Ureter (tissue), 1 donor: ENCODE measurements at regions not wholly inside any gene's neighbourhood (a gene's known extent, or its start where the extent isn't known, plus 50 kb on each side); places are given as distances from the start of the nearest gene placed in this dataset.
"Not testable (repeated sequence)": the region's sequence is repeated elsewhere in the genome, so short reads cannot be mapped to it uniquely, and the experiment has no call there.

Experiments used
- DNase-seq: peaks from one replicate; pipeline ENCODE4 v3.0.0-alpha.2; 2020; ENCODE audit warnings: low spot score
- donor health status: DM: yes; HTN: yes; CAD: no.

DNA sequence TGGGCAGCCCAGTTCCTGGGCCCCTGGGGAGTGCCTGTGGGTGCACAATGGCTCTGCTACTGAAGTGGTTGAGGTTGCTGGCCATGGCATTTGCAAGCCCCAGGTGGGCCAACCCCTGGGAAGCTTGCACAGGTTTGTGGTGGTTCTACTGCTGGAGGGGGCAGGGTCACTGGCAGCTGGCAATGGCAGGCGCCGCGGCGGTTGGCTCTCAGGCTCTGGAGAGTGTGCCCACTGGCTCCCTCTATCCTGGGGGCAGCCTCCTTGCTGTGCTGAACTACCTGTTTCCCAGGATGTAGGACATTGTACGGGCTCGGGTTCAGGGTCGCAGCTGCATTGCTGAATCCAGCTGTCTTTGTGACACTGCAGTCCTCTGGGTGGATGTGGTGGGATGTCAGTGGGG is 180.2 kb upstream of the HES1 start:
- no peak for DNase-seq

DNA sequence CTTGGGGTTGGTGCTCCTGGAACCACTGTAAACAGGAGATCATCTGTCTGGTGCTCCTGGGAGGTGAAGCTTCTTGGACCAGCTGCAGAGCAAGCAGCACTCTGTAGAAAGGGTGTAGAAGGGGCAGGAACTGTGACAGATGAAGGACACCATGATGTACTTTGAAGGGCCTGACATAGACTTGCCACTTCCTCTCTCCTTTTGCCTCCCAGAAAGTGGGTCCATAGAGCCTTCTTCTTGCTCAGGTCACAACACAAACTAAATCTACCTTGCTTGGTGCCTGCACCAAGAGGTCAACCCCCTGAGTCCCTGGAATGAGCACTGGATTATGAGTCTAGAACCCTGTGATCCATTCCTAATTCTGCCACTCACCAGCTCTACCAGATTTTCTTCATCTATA is 176.1 kb upstream of the HES1 start:
- DNase-seq = no peak

- no peak for DNase-seq
These were observed 175.3 kb upstream of the HES1 start for GRCh38 chr3:193960487-193961274.

GRCh38 chr3:193962986-193963685 is 172.8 kb upstream of the HES1 start:
- no peak for DNase-seq

DNA sequence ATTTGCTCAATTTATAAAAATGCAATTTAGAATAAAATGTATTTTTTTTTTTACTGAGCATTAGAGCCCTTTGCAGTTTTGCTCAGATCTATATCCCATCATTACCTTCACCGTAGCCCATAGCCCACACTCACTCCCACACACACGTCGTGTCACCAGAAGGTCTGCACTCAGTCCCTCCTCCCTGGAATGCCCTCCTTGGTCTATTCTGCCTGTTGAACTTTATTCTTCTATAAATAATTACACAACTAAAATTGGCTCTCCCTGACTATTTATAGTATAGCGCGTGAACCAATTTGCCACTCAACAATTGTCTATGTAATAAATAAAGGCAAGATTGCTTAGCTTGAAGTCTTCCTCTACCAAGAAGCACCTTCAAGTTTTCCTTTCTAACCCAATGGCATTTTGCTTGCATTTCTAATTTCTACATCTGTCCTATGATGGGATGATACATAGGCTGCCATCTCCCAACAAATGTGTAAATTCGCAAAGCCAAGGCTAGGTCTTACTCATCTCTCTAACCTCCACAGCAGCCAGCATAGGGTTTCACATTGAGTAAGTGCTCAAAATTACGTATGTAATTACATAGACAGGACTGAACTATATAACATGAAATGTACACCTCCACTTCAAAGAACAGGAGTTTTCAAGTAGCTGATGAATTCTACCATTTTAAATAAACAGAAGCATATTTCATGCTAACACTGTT is 172.0 kb upstream of the HES1 start:
- DNase-seq = no peak

DNA sequence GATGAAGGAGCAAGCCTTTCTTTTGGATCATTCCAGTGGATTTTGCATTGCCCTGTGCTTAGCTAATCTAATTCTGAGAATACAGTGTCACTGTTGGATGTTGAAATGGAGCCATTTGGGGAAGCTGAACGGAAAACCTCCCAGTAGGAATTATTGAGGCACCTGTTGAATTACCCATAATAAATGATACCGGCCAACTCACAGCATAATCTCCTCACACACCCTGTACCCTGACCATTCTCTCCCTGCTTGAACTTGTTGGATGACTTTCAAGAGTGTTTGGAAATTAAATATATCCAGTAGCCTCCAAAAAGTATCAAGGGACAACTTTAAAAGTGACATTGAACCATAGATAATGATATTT is 171.4 kb upstream of the HES1 start:
- DNase-seq = no peak

GRCh38 chr3:193968380-193968974 is 167.5 kb upstream of the HES1 start:
- no peak for DNase-seq

GRCh38 chr3:193970131-193970772 is 165.7 kb upstream of the HES1 start:
- not testable (repeated sequence) for DNase-seq

GRCh38 chr3:193970773-193971206 is 165.2 kb upstream of the HES1 start:
- DNase-seq = no peak

- DNase-seq = no peak
These were observed 164.6 kb upstream of the HES1 start for GRCh38 chr3:193971261-193971751.

- no peak for DNase-seq
These were observed 164.0 kb upstream of the HES1 start for GRCh38 chr3:193971966-193972365.

DNA sequence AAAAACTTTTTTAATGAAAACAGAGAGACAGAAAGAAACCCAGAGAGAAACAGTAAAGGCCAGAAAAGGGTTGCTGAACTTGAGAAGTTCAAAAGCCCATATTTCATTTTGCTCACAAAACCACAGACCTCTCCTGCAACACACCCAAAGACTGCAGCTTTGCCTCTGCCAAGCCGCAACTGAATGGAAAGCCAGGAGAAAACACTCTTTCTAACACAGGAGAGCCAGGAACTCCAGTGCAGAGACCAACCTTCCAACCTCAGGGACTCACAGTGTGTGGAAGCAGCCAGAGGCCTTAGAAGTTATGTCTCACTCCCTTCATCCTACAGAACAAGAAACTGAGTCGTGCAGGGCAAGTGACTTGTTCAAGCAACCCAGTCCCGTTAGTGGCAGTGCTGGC is 163.1 kb upstream of the HES1 start:
- no peak for DNase-seq

DNA sequence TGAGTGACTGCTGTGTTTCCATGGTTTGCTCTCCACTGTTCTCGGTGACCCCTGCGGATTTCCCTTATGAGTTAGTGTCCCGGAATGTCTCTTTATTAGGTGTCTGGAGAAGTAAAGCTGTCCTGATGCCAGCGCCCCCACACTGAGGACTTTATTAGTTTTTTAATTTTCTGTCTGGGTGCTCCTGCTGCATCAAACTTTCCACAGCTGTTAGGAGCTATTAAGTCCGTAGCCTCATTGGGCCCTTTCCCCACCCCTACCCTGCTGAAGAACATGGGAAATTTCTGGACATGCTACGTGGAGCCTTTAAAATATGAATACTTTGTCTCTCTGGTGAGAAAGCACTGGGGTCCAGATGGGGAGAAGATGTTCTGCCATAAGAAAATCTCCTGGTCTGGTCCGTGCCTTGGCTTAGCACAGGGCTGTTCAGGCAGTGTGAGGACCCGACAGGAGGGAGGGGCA is 161.7 kb upstream of the HES1 start:
- DNase-seq = no peak

DNA sequence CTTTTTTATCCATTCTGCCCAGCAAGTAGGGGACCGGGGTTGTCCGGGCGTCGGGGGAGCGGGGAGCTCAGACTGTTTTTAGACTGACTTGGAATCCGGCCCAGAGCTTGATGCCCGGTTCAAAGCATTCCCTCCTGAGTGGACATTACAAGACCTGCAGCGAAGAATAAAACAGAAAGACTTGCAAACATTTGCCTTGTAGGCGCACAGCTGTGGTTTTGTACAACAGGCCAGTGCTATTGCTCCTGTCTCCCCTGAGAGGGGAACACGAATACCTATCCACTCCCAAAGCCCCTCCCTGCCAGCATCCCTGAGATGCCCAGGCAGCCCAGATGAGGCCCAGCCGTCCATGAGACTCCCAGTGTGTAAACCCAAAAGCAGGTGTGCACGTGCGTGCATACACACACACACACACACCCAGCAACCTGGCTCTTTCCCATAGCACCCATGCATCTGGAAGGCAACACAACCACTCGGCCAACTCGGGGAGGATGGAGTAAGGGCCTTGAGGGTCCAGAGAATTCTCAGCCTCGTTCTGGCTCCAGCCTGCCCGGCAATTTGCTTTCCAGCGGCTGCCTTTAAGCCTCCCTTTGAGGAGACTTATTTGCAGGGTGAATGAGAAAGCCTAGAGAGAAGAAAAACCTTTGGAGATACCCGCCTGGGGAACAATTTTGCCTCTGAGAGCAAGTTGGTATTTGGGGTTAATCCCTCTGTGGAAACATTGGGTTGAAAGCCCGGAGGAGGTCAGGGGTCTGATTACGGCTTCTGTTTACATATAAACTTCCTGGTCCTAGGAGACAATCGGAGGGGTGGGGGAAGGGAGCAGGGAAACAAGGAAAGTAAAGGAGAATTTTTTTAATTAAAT is 161.0 kb upstream of the HES1 start:
- no peak for DNase-seq

- DNase-seq = no peak
These were observed 158.3 kb upstream of the HES1 start for GRCh38 chr3:193977622-193978021.

DNA sequence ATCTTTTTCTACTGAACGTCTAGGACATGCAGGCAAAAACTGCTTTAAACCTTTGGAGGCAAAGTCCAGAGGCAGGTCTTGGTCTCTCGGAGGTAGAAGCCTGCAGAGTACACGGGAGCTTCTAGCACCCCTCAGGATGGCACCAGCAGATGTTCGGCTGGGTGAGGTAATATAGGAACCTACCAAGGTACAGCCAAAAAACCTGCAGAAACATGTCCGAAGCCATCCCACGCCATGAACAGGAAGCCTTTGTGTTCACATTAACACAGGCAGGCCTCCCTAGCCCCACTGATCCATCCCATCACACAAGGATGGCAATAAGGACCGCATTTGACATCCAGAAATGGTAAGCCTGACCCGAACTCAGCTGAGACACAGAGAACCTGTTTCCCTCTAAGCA is 157.9 kb upstream of the HES1 start:
- DNase-seq = no peak

DNA sequence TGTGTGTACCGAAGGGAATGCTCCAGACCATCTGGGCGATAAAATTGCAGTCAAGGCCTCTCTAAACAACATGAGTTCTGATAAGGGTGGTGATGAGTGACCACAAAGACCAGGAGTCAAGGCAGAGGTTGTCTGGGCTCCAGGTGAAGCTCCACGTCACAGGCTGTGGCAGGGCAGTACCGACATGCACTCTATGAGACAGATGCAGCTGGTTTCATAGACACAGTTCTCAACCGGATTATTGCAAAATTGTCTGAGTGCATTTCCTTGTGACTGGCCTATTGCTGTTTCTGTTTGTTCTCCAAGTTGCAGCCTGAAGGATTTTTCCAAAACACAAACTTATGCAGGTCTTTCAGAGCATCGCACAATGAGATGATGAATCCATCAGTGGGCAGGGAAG is 157.5 kb upstream of the HES1 start:
- no peak for DNase-seq

- DNase-seq = no peak
These were observed 155.6 kb upstream of the HES1 start for GRCh38 chr3:193980326-193980725.

GRCh38 chr3:193980905-193981304 is 155.0 kb upstream of the HES1 start:
- DNase-seq = no peak

DNA sequence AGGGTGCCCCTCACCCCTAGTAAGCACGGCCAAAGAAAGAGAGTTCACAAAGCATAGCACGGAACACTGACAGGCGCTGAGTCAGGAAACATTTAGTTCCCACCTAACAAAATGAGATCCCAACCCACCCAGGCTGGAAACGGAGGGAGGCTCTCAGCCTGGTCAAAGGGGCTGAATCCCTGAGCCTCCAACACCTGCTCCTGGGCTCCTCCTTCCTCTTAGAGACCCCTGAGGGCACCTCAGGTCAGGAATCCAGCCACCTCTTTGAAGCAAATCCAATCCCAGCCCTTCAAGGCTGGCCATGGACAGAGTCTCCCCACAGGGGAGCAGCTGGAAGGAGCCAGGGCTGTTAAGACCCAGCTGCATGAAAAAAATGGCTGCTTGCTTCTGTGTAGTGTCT is 154.4 kb upstream of the HES1 start:
- no peak for DNase-seq

- peak; percentile 73 for DNase-seq
These were observed 153.7 kb upstream of the HES1 start for GRCh38 chr3:193982258-193982659.
